Uterus (tissue), 2 donors: ENCODE measurements at regions not wholly inside any gene's neighbourhood (a gene's known extent, or its start where the extent isn't known, plus 50 kb on each side); places are given as distances from the start of the nearest gene placed in this dataset.

Experiments
- CTCF ChIP-seq, 4 experiments: fragments of 200-600 bp in 2 of 4; fragments of 450-650 bp in 2 of 4; sonication (generic) in 2 of 4; IDR thresholded peaks; one replicate each; pipeline ENCODE4 v1.5.1; 2016 to 2019; ENCODE audit warnings: antibody characterized with exemption in 4 of 4, mild to moderate bottlenecking in 2 of 4, moderate library complexity in 1 of 4
- POLR2A ChIP-seq, 2 donors: fragments of 450-650 bp; IDR thresholded peaks; one replicate each; pipeline ENCODE4 v1.6.1; 2016; ENCODE audit warnings: antibody characterized with exemption in 2 of 2, mild to moderate bottlenecking in 1 of 2, moderate library complexity in 1 of 2

DNA sequence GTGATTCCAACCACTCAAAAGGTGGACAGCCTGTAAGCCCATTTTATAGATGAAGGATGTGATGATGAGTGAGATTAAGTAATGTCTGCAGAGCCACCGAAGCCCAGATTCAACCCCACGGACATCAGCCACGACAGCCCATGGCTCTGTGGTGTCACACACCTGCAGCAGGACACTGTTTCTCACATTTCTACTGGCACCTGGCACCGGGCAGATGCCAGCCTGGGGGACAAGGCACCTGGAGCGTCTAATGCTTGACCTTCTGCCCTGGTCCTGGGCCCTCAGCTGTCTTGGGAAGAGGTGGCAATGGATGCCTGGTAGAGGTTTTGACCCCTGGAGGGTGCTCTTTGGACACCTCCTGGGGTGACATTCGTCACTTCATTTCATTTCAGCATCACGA, 176.3 kb downstream of the ANAPC1 start:
- TF ChIP-seq CTCF (IDR thresholded peaks at IDR 0.05) (no peak), POLR2A (IDR thresholded peaks at IDR 0.05) (no peak)
